PC-9 (cell line): ENCODE measurements at regions not wholly inside any gene's neighbourhood (a gene's known extent, or its start where the extent isn't known, plus 50 kb on each side); places are given as distances from the start of the nearest gene placed in this dataset.

Experiments used
- BruUV-seq: library from RNA; stranded (reverse); fragments of 400-500 nt; replicated peaks from 2 replicates; lab custom pipeline; 2021; lab: Mats Ljungman, UMichigan
- CTCF ChIA-PET: fragments of 300-600 bp; sonication (Branson Sonifier 250); formaldehyde crosslinking; loops from one replicate; lab custom pipeline; 2022; ENCODE audit warnings: antibody characterized with exemption; lab: Charles Lee
- POLR2A ChIA-PET: fragments of 300-600 bp; sonication (Branson Sonifier 250); formaldehyde crosslinking; loops from one replicate; lab custom pipeline; 2022; ENCODE audit warnings: antibody characterized with exemption; ENCODE audit not compliant: unreplicated experiment; lab: Charles Lee
- DNase-seq, 2 experiments: peaks; one replicate each; pipeline versions ENCODE4 v3.0.0 to v3.0.0-alpha.2; 2015 to 2022; ENCODE audit warnings: mixed read lengths in 1 of 2
- H2AFZ ChIP-seq: fragments of 200-600 bp; sonication (generic); 2 replicates; pipeline ENCODE4 v1.8.1; 2017; ENCODE audit warnings: antibody characterized with exemption
- H3F3A ChIP-seq: fragments of 200-600 bp; sonication (generic); 2 replicates; pipeline ENCODE4 v1.8.1; 2017; ENCODE audit warnings: antibody characterized with exemption, mild to moderate bottlenecking, low read depth; ENCODE audit not compliant: insufficient read depth
- H3K27ac ChIP-seq: fragments of 200-600 bp; sonication (generic); 2 replicates; pipeline ENCODE4 v1.6.1; 2016; ENCODE audit warnings: mixed run types
- H3K27me3 ChIP-seq: fragments of 200-600 bp; sonication (generic); 2 replicates; pipeline ENCODE4 v1.6.1; 2016; ENCODE audit warnings: low read depth, mixed run types; ENCODE audit not compliant: insufficient read depth
- H3K36me3 ChIP-seq: fragments of 200-600 bp; sonication (generic); 2 replicates; pipeline ENCODE4 v1.6.1; 2016; ENCODE audit warnings: low read depth, mixed run types
- H3K4me1 ChIP-seq: fragments of 200-600 bp; sonication (generic); replicated peaks from 2 replicates; pipeline ENCODE4 v1.6.1; 2016; ENCODE audit warnings: mixed run types; ENCODE audit not compliant: insufficient read depth
- H3K4me2 ChIP-seq: fragments of 200-600 bp; sonication (generic); 2 replicates; pipeline ENCODE4 v1.6.1; 2017; ENCODE audit warnings: mixed run types
- H3K4me3 ChIP-seq: fragments of 200-600 bp; sonication (generic); 2 replicates; pipeline ENCODE4 v1.6.1; 2016; ENCODE audit warnings: mixed run types
- H3K79me2 ChIP-seq: fragments of 200-600 bp; sonication (generic); 2 replicates; pipeline ENCODE4 v1.6.1; 2017; ENCODE audit warnings: low read depth, mixed run types
- H3K9me2 ChIP-seq: fragments of 200-600 bp; sonication (generic); 2 replicates; pipeline ENCODE4 v1.8.1; 2017; ENCODE audit warnings: mild to moderate bottlenecking; ENCODE audit not compliant: insufficient read depth
- H3K9me3 ChIP-seq: fragments of 200-600 bp; sonication (generic); 2 replicates; pipeline ENCODE4 v1.8.1; 2016; ENCODE audit warnings: low read depth; ENCODE audit not compliant: insufficient read depth
- H4K20me1 ChIP-seq: fragments of 200-600 bp; sonication (generic); 2 replicates; pipeline ENCODE4 v1.8.1; 2017; ENCODE audit not compliant: insufficient read depth
- EZH2 ChIP-seq: fragments of 200-600 bp; sonication (generic); IDR thresholded peaks from 2 replicates; pipeline ENCODE4 v1.8.0; 2017; ENCODE audit warnings: antibody characterized with exemption, low read depth
- intact Hi-C: fragments of 100-400 bp; cut with micrococcal nuclease; formaldehyde crosslinking; loops from one replicate; pipeline ENCODE4 v1.10.0; 2022; ENCODE audit not compliant: unreplicated experiment
- TF ChIP-seq, protein P1 (sequence below): fragments of 200-600 bp; sonication (generic); conservative IDR thresholded peaks from 2 replicates; pipeline ENCODE4 v1.6.1; 2017; ENCODE audit warnings: mixed run types, antibody characterized with exemption, mild to moderate bottlenecking, moderate library complexity

DNA sequence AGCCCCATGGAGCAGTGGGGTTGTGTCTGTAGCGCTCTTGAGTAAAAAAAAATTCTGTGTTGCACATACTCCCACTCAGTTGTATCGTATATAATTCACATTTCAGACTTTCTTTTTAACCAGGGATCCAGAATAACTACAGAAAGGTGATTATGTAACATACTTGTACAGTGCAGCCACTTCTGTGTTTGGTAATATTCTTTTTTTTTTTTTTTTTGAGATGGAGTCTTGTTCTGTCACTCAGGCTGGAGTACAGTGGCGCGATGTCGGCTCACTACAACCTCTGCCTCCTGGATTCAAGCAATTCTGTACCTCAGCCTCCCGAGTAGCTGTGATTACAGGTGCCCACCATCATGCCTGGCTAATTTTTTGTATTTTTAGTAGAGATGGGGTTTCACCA lies 82.4 kb upstream of the MACF1 start:
- ChIA-PET CTCF (no interaction called here), POLR2A (interaction anchor here (0.6 kb wide), 1 partner anchor 55 kb away, joined by 35 read pairs; no protein-coding TSS in a partner anchor)
- H3K27ac ChIP-seq = no peak overlapping the region
- H3K27me3 ChIP-seq = no peaks in the 10 kb centered on the region
- H3K9me3 ChIP-seq = no peaks in the 10 kb centered on the region
- peaks cover 20% of the 10 kb centered on the region for H3F3A ChIP-seq
- intact Hi-C loops = no loop called here
- H3K4me3 ChIP-seq = no peak overlapping the region
- H3K4me2 ChIP-seq = no peak overlapping the region
- H3K9me2 ChIP-seq = no peaks in the 10 kb centered on the region
- no TSS peak for BruUV-seq
- H2AFZ ChIP-seq = no peak overlapping the region
- no peaks in the 10 kb centered on the region for H4K20me1 ChIP-seq
- TF ChIP-seq, protein P1, sequence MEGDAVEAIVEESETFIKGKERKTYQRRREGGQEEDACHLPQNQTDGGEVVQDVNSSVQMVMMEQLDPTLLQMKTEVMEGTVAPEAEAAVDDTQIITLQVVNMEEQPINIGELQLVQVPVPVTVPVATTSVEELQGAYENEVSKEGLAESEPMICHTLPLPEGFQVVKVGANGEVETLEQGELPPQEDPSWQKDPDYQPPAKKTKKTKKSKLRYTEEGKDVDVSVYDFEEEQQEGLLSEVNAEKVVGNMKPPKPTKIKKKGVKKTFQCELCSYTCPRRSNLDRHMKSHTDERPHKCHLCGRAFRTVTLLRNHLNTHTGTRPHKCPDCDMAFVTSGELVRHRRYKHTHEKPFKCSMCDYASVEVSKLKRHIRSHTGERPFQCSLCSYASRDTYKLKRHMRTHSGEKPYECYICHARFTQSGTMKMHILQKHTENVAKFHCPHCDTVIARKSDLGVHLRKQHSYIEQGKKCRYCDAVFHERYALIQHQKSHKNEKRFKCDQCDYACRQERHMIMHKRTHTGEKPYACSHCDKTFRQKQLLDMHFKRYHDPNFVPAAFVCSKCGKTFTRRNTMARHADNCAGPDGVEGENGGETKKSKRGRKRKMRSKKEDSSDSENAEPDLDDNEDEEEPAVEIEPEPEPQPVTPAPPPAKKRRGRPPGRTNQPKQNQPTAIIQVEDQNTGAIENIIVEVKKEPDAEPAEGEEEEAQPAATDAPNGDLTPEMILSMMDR = no peak
- TF ChIP-seq EZH2 = no peak
- peaks cover 35% of the 10 kb centered on the region for H3K4me1 ChIP-seq
- no peak for DNase-seq
- H3K79me2 ChIP-seq = peaks cover 58% of the 10 kb centered on the region
- no peaks in the 10 kb centered on the region for H3K36me3 ChIP-seq

DNA sequence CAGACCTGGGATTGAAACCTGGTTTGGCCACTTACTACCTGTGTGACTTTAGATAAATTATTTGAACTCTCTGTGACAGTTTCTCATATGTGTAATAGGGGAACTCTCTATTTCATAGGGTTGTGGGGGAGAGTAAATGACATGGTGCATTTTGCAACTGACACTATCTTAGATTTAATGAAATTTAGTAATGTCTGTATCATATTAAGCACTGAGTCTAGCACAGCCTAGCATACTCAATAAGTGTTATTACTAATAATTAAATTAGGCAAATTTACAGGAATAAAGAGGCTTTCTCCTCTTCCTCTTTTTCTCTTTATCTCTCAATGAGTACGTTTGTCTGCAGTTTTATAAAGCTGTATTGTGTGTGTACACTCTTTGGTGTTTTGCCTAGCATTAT lies 80.2 kb upstream of the MACF1 start:
- Histone ChIP-seq H3K4me3 (no peak overlapping the region), H3F3A (peaks cover 25% of the 10 kb centered on the region), H3K27ac (no peak overlapping the region), H3K79me2 (peaks cover 56% of the 10 kb centered on the region), H4K20me1 (no peaks in the 10 kb centered on the region), H3K36me3 (no peaks in the 10 kb centered on the region), H3K9me3 (no peaks in the 10 kb centered on the region), H3K4me1 (peaks cover 38% of the 10 kb centered on the region), H2AFZ (no peak overlapping the region), H3K4me2 (no peak overlapping the region), H3K9me2 (no peaks in the 10 kb centered on the region), H3K27me3 (no peaks in the 10 kb centered on the region)
- no TSS peak for BruUV-seq
- POLR2A ChIA-PET = interaction anchor here (0.6 kb wide), 1 partner anchor 43 kb away, joined by 17 read pairs; no protein-coding TSS in a partner anchor
- CTCF ChIA-PET = no interaction called here
- TF ChIP-seq, protein P1 = no peak
- TF ChIP-seq EZH2 = no peak
- no peak for DNase-seq
- intact Hi-C loops = no loop called here

DNA sequence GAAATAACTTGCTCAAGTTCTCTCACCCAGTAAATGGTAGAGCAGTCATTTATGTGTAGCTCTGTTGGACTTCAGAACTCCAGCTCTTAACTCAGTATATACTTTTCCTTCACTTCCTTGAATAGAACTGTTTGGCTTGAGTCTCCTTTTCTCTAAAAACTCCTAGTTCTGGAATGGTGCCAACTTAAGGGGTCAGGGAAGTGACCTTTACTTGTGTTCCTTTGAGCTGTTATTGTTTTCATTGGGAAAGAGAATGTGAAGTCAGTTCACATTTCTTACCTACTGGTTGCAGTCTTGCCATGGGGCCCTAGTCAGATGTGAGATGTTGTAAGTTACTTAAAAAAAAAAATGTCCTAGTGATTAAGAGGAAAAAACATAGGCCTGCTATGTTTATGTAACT lies 77.0 kb upstream of the MACF1 start:
- peak overlapping the region; percentile 29 for H3K4me2 ChIP-seq
- BruUV-seq = no TSS peak
- peaks cover 70% of the 10 kb centered on the region for H3K4me1 ChIP-seq
- peak; percentile 49 to 77 for DNase-seq
- no peaks in the 10 kb centered on the region for H3K9me2 ChIP-seq
- CTCF ChIA-PET = interaction anchor here (0.5 to 1.5 kb wide), 3 partner anchors 33 to 65 kb away, joined by 3 to 9 read pairs (median 4); no protein-coding TSS in a partner anchor
- no peaks in the 10 kb centered on the region for H4K20me1 ChIP-seq
- POLR2A ChIA-PET = interaction anchor here (0.6 to 1.1 kb wide), 4 partner anchors 14 to 186 kb away, joined by 3 to 10 read pairs (median 6); no protein-coding TSS in a partner anchor
- no peak overlapping the region for H2AFZ ChIP-seq
- no peak overlapping the region for H3K4me3 ChIP-seq
- no peak for TF ChIP-seq EZH2
- H3K79me2 ChIP-seq = peaks cover 55% of the 10 kb centered on the region
- no peaks in the 10 kb centered on the region for H3K27me3 ChIP-seq
- intact Hi-C loops = no loop called here
- H3K9me3 ChIP-seq = no peaks in the 10 kb centered on the region
- peak overlapping the region; percentile 83 for H3K27ac ChIP-seq
- H3K36me3 ChIP-seq = no peaks in the 10 kb centered on the region
- peaks cover 52% of the 10 kb centered on the region for H3F3A ChIP-seq
